ENCODE measurements at regions not wholly inside any gene's neighbourhood (a gene's known extent, or its start where the extent isn't known, plus 50 kb on each side); places are given as distances from the start of the nearest gene placed in this dataset.

DNA sequence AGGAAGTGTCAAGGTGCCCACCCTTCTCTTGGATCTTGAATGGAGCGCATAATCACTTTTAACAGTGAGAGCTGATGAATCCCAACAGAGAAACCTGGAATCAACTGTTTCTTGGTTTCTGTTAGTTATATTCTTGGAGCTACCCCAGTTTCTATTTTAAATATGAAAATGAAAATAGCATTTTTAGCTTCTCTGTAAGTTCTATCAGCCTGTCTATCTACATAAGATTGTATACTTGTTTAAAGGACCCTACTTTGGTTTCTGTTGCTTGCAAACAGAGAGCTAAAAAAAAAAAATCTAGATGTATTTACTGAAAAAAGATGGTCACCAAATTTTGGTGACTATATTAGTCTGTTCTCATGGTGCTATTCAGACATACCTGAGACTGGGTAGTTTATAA, 670.0 kb downstream of the NCAM2 start:
- Histone ChIP-seq H3K36me3 (ENCODE audit: control insufficient read depth, insufficient read depth, low read length) (no peaks in the 10 kb centered on the region), H3K27me3 (ENCODE audit: control insufficient read depth, insufficient read depth, low read length) (no peaks in the 10 kb centered on the region), H3K9me3 (ENCODE audit: control insufficient read depth, insufficient read depth, low read depth, low read length) (no peaks in the 10 kb centered on the region), H3K4me3 (ENCODE audit: low read depth in 2 of 2, low read length in 2 of 2) (no peak overlapping the region), H3K27ac (ENCODE audit: low read length) (no peak overlapping the region), H3K4me1 (ENCODE audit: control insufficient read depth, insufficient read depth, low read length) (no peaks in the 10 kb centered on the region)
- CTCF ChIA-PET, result no interaction called here
- no TSS peak for BruUV-seq (replicated peaks)
- no peak for DNase-seq (ENCODE audit: low read depth, low spot score)
- ATAC-seq, result no peak
- intact Hi-C loops (cut with micrococcal nuclease; ENCODE audit: unreplicated experiment), result no loop called here
- TF ChIP-seq TCF7L2 (IDR thresholded peaks at IDR 0.05; ENCODE audit: low read depth, low read length), result no peak
- TF ChIP-seq POLR2AphosphoS5 (IDR thresholded peaks at IDR 0.05; ENCODE audit: low read depth, low read length), result no peak
- TF ChIP-seq REST (IDR thresholded peaks at IDR 0.05; ENCODE audit: insufficient read depth in 1 of 2, low read depth in 2 of 2, low read length in 1 of 2), result no peak
- TF ChIP-seq SIN3A (IDR thresholded peaks at IDR 0.05; ENCODE audit: borderline replicate concordance, insufficient read depth, low read depth, low read length), result no peak
- no peak for TF ChIP-seq CTCF (IDR thresholded peaks at IDR 0.05)
- POLR2A ChIA-PET, result no interaction called here
- in situ Hi-C loops (cut with HindIII; ENCODE audit: low pct_unique_long_range_greater_than_20kb, low sequenced_read_pairs), result no loop called here

DNA sequence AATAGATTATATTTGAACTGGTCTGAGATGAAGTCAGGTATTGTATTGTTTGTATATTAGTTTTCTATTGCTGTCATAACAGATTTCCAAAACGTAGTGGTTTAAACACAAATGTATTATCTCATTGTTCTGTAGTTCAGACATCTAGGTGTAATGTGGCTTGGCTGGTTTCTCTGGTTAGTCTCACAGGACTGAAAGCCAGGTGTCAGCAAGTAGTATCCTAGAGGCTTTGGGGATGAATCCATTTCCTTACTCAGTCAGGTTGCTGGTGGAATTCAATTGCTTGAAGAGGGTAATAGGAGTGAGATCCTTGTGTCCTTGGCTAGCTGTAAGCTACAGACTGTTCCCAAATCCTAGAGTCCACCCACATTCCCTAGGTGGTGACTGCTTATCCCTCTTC, 675.8 kb downstream of the NCAM2 start:
- no peaks in the 10 kb centered on the region for H3K4me1 ChIP-seq (ENCODE audit: control insufficient read depth, insufficient read depth, low read length)
- no peaks in the 10 kb centered on the region for H3K27me3 ChIP-seq (ENCODE audit: control insufficient read depth, insufficient read depth, low read length)
- intact Hi-C loops (cut with micrococcal nuclease; ENCODE audit: unreplicated experiment), result no loop called here
- H3K9me3 ChIP-seq (ENCODE audit: control insufficient read depth, insufficient read depth, low read depth, low read length), result no peaks in the 10 kb centered on the region
- in situ Hi-C loops (cut with HindIII; ENCODE audit: low pct_unique_long_range_greater_than_20kb, low sequenced_read_pairs), result no loop called here
- POLR2A ChIA-PET, result no interaction called here
- no peak for TF ChIP-seq POLR2AphosphoS5 (IDR thresholded peaks at IDR 0.05; ENCODE audit: low read depth, low read length)
- no peak for TF ChIP-seq SIN3A (IDR thresholded peaks at IDR 0.05; ENCODE audit: borderline replicate concordance, insufficient read depth, low read depth, low read length)
- TF ChIP-seq TCF7L2 (IDR thresholded peaks at IDR 0.05; ENCODE audit: low read depth, low read length), result no peak
- TF ChIP-seq REST (IDR thresholded peaks at IDR 0.05; ENCODE audit: insufficient read depth in 1 of 2, low read depth in 2 of 2, low read length in 1 of 2), result no peak
- TF ChIP-seq CTCF (IDR thresholded peaks at IDR 0.05), result no peak
- H3K36me3 ChIP-seq (ENCODE audit: control insufficient read depth, insufficient read depth, low read length), result no peaks in the 10 kb centered on the region
- CTCF ChIA-PET, result no interaction called here
- no peak overlapping the region for H3K27ac ChIP-seq (ENCODE audit: low read length)
- DNase-seq (ENCODE audit: low read depth, low spot score) (no peak), ATAC-seq (no peak)
- H3K4me3 ChIP-seq (ENCODE audit: low read depth in 2 of 2, low read length in 2 of 2), result no peak overlapping the region
- no TSS peak for BruUV-seq (replicated peaks)

Measured in Panc1 (cell line).